Neural crest cell (in vitro differentiated cells): ENCODE measurements at regions not wholly inside any gene's neighbourhood (a gene's known extent, or its start where the extent isn't known, plus 50 kb on each side); places are given as distances from the start of the nearest gene placed in this dataset.

Source experiments
- DNase-seq: peaks from one replicate; pipeline ENCODE4 v3.0.0; 2021; ENCODE audit warnings: low read depth, mixed read lengths, low spot score
- H3K27ac Mint-ChIP-seq: one replicate; pipeline ENCODE4 v1.8.0; 2021; ENCODE audit warnings: mild to moderate bottlenecking, mixed read lengths; ENCODE audit not compliant: unreplicated experiment
- H3K27me3 Mint-ChIP-seq: 2 replicates; pipeline ENCODE4 v1.8.0; 2021; ENCODE audit warnings: low read depth, mild to moderate bottlenecking, mixed read lengths
- H3K36me3 Mint-ChIP-seq: 2 replicates; pipeline ENCODE4 v1.8.0; 2021; ENCODE audit warnings: low read depth, mild to moderate bottlenecking, mixed read lengths
- H3K4me1 Mint-ChIP-seq: 2 replicates; pipeline ENCODE4 v1.8.0; 2021; ENCODE audit warnings: mixed read lengths
- H3K4me3 Mint-ChIP-seq: one replicate; pipeline ENCODE4 v1.8.0; 2021; ENCODE audit warnings: mild to moderate bottlenecking, mixed read lengths
- H3K9me3 Mint-ChIP-seq: 2 replicates; pipeline ENCODE4 v1.8.0; 2021; ENCODE audit warnings: mixed read lengths
- CTCF ChIP-seq: fragments of 200-600 bp; sonication (generic); conservative IDR thresholded peaks from 2 replicates; pipeline ENCODE4 v1.5.0; 2021; ENCODE audit warnings: antibody characterized with exemption, mild to moderate bottlenecking

GRCh38 chr10:132133005-132133404, 53.7 kb upstream of the DPYSL4 start:
- H3K27ac Mint-ChIP-seq = no peak overlapping the region

GRCh38 chr10:132133449-132134240, 53.1 kb upstream of the DPYSL4 start:
- H3K27me3 Mint-ChIP-seq = no peaks in the 10 kb centered on the region
- no peaks in the 10 kb centered on the region for H3K36me3 Mint-ChIP-seq
- no peaks in the 10 kb centered on the region for H3K9me3 Mint-ChIP-seq
- no peak overlapping the region for H3K4me3 Mint-ChIP-seq
- no peak overlapping the region for H3K27ac Mint-ChIP-seq
- peaks cover 13% of the 10 kb centered on the region for H3K4me1 Mint-ChIP-seq
- DNase-seq = no peak
- no peak for TF ChIP-seq CTCF

More at GRCh38 chr10:132133005-132133404, 53.7 kb upstream of the DPYSL4 start:
- no peaks in the 10 kb centered on the region for H3K36me3 Mint-ChIP-seq
- DNase-seq = peak; percentile 28
- no peaks in the 10 kb centered on the region for H3K9me3 Mint-ChIP-seq
- H3K4me3 Mint-ChIP-seq = no peak overlapping the region
- H3K4me1 Mint-ChIP-seq = peaks cover 13% of the 10 kb centered on the region
- H3K27me3 Mint-ChIP-seq = no peaks in the 10 kb centered on the region
- TF ChIP-seq CTCF = no peak

GRCh38 chr10:132134241-132135052, 52.3 kb upstream of the DPYSL4 start:
- Mint-ChIP-seq H3K36me3 (no peaks in the 10 kb centered on the region), H3K27me3 (no peaks in the 10 kb centered on the region), H3K4me1 (peaks cover 8% of the 10 kb centered on the region), H3K4me3 (no peak overlapping the region), H3K27ac (no peak overlapping the region), H3K9me3 (no peaks in the 10 kb centered on the region)
- no peak for TF ChIP-seq CTCF
- no peak for DNase-seq

GRCh38 chr10:132135053-132135872, 51.5 kb upstream of the DPYSL4 start:
- H3K36me3 Mint-ChIP-seq = no peaks in the 10 kb centered on the region

More at GRCh38 chr10:132135053-132135872, 51.5 kb upstream of the DPYSL4 start:
- no peaks in the 10 kb centered on the region for H3K9me3 Mint-ChIP-seq
- no peak overlapping the region for H3K4me3 Mint-ChIP-seq
- DNase-seq = no peak
- H3K27me3 Mint-ChIP-seq = no peaks in the 10 kb centered on the region
- H3K4me1 Mint-ChIP-seq = peaks cover 4% of the 10 kb centered on the region
- no peak overlapping the region for H3K27ac Mint-ChIP-seq
- no peak for TF ChIP-seq CTCF
